SK-N-SH (cell line): ENCODE measurements at regions not wholly inside any gene's neighbourhood (a gene's known extent, or its start where the extent isn't known, plus 50 kb on each side); places are given as distances from the start of the nearest gene placed in this dataset.
A peak's percentile ranks its signal among the peaks of the same experiment; 100 is the strongest.

Experiments used
- CTCF ChIA-PET: fragments of 300-600, 350-600 bp; formaldehyde crosslinking; extraction: SDS; loops from one replicate; lab custom pipeline; 2021; lab: Yijun Ruan, JAX
- POLR2A ChIA-PET: fragments of 350-600 bp; sonication (Branson Sonifier 250); formaldehyde crosslinking; extraction: SDS; loops from one replicate; lab custom pipeline; 2020; ENCODE audit warnings: antibody characterized with exemption, inconsistent platforms; lab: Yijun Ruan, JAX
- DNase-seq: peaks from one replicate; pipeline ENCODE4 v3.0.0; 2012
- H2AFZ ChIP-seq: fragments of 200-600 bp; sonication (generic); 2 replicates; pipeline ENCODE4 v1.8.1; 2016; ENCODE audit warnings: antibody characterized with exemption, mild to moderate bottlenecking, low read depth
- H3F3A ChIP-seq: fragments of 200-600 bp; sonication (generic); replicated peaks from 2 replicates; pipeline ENCODE3; 2016; ENCODE audit warnings: antibody characterized with exemption, mild to moderate bottlenecking; ENCODE audit not compliant: insufficient read depth
- H3K27ac ChIP-seq, 2 experiments: fragments of 200-500 bp in 1 of 2; fragments of 200-600 bp in 1 of 2; sonication (Bioruptor generic) in 1 of 2; sonication (generic), shearing (Covaris generic) in 1 of 2; 2 replicates each; pipeline versions ENCODE4 v1.5.1 to v1.6.1; 2014 to 2016; ENCODE audit warnings: low read depth in 2 of 2, inconsistent platforms in 1 of 2, low read length in 1 of 2, mild to moderate bottlenecking in 1 of 2, mixed read lengths in 1 of 2
- H3K27me3 ChIP-seq: fragments of 200-600 bp; sonication (generic), shearing (Covaris generic); 2 replicates; pipeline ENCODE4 v1.6.1; 2016; ENCODE audit warnings: mixed run types; ENCODE audit not compliant: insufficient read depth
- H3K36me3 ChIP-seq, 2 experiments: fragments of 200-500 bp in 1 of 2; fragments of 200-600 bp in 1 of 2; sonication (Bioruptor generic) in 1 of 2; sonication (generic) in 1 of 2; replicated peaks in 1 of 2; 2 replicates each; pipeline versions ENCODE3 to v1.5.1; 2014 to 2016; ENCODE audit warnings: low read length in 1 of 2, mild to moderate bottlenecking in 1 of 2; ENCODE audit not compliant: insufficient read depth in 2 of 2, control insufficient read depth in 1 of 2
- H3K4me1 ChIP-seq, 2 experiments: fragments of 200-500 bp in 1 of 2; fragments of 200-600 bp in 1 of 2; sonication (Bioruptor generic) in 1 of 2; sonication (generic), shearing (Covaris generic) in 1 of 2; 2 replicates each; pipeline versions ENCODE4 v1.5.1 to v1.6.1; 2014 to 2016; ENCODE audit warnings: low read depth in 1 of 2, low read length in 1 of 2, mixed run types in 1 of 2; ENCODE audit not compliant: insufficient read depth in 2 of 2, control insufficient read depth in 1 of 2
- H3K4me2 ChIP-seq: fragments of 200-600 bp; sonication (generic), shearing (Covaris generic); 2 replicates; pipeline ENCODE4 v1.6.1; 2017; ENCODE audit warnings: mixed run types
- H3K4me3 ChIP-seq, 2 experiments: fragments of 200-500 bp in 1 of 2; fragments of 200-600 bp in 1 of 2; sonication (Bioruptor generic) in 1 of 2; sonication (generic), shearing (Covaris generic) in 1 of 2; 2 replicates each; pipeline versions ENCODE4 v1.5.1 to v1.8.1; 2014 to 2016; ENCODE audit warnings: low read depth in 2 of 2, inconsistent platforms in 1 of 2, low read length in 1 of 2, mild to moderate bottlenecking in 1 of 2, mixed read lengths in 1 of 2, moderate library complexity in 1 of 2
- H3K79me2 ChIP-seq: fragments of 200-600 bp; sonication (generic); 2 replicates; pipeline ENCODE4 v1.8.1; 2017; ENCODE audit warnings: mild to moderate bottlenecking; ENCODE audit not compliant: insufficient read depth
- H3K9ac ChIP-seq: fragments of 200-600 bp; sonication (generic); 2 replicates; pipeline ENCODE4 v1.6.1; 2017; ENCODE audit warnings: mixed run types
- H3K9me2 ChIP-seq: fragments of 200-600 bp; sonication (generic); 2 replicates; pipeline ENCODE4 v1.6.1; 2017; ENCODE audit warnings: mixed run types
- H3K9me3 ChIP-seq: fragments of 200-600 bp; sonication (generic); 2 replicates; pipeline ENCODE4 v1.6.1; 2017; ENCODE audit warnings: mixed run types, mild to moderate bottlenecking, moderate library complexity
- H4K20me1 ChIP-seq: fragments of 200-600 bp; sonication (generic); 2 replicates; pipeline ENCODE4 v1.6.1; 2017; ENCODE audit warnings: mild to moderate bottlenecking, mixed run types; ENCODE audit not compliant: insufficient read depth
- CHD2 ChIP-seq: fragments of 150-350 bp; IDR thresholded peaks from 2 replicates; pipeline ENCODE4 v1.6.1; 2018; ENCODE audit warnings: low read length; ENCODE audit not compliant: partially characterized antibody
- EZH2phosphoT487 ChIP-seq: fragments of 200-600 bp; sonication (generic); IDR thresholded peaks from 2 replicates; pipeline ENCODE4 v1.6.1; 2017; ENCODE audit warnings: low read depth, mixed run types, mild to moderate bottlenecking, antibody characterized with exemption, moderate library complexity, borderline replicate concordance
- FOSL2 ChIP-seq: IDR thresholded peaks from 2 replicates; pipeline ENCODE4 v1.4.0; 2012; ENCODE audit warnings: low read depth, mild to moderate bottlenecking, moderate library complexity, borderline replicate concordance
- FOXM1 ChIP-seq: IDR thresholded peaks from 2 replicates; pipeline ENCODE4 v1.4.0; 2012; ENCODE audit warnings: low read depth, mild to moderate bottlenecking
- GABPA ChIP-seq: IDR thresholded peaks from 2 replicates; pipeline ENCODE4 v1.4.0; 2012; ENCODE audit warnings: low read depth, mild to moderate bottlenecking
- GATA2 ChIP-seq: sonication (generic); formaldehyde crosslinking; IDR thresholded peaks from 2 replicates; pipeline ENCODE4 v1.5.0; 2020; ENCODE audit warnings: mild to moderate bottlenecking, missing genetic modification reagents
- JUND ChIP-seq: IDR thresholded peaks from 2 replicates; pipeline ENCODE4 v1.4.0; 2012
- MEF2A ChIP-seq: IDR thresholded peaks from 2 replicates; pipeline ENCODE4 v1.4.0; 2012; ENCODE audit warnings: low read depth, borderline replicate concordance
- NRF1 ChIP-seq: IDR thresholded peaks from 2 replicates; pipeline ENCODE4 v1.6.1; 2012; ENCODE audit warnings: low read depth, mild to moderate bottlenecking, low read length
- POLR2AphosphoS5 ChIP-seq: IDR thresholded peaks from 2 replicates; pipeline ENCODE4 v1.6.1; 2012; ENCODE audit warnings: low read depth, low read length
- SIN3A ChIP-seq: IDR thresholded peaks from 2 replicates; pipeline ENCODE4 v1.6.1; 2012; ENCODE audit warnings: low read depth, mild to moderate bottlenecking, low read length, moderate library complexity, borderline replicate concordance
- SMC3 ChIP-seq: IDR thresholded peaks from 2 replicates; pipeline ENCODE4 v1.6.1; 2012; ENCODE audit warnings: low read depth, low read length, improper control_type of control experiment
- TCF12 ChIP-seq: IDR thresholded peaks from 2 replicates; pipeline ENCODE4 v1.4.0; 2012
- WGBS: methylation state at CpG from one replicate; pipeline ENCODE4 v1.1.6; 2017; ENCODE audit warnings: low lambda C conversion rate; 5-methylcytosine and 5-hydroxymethylcytosine counted together
- TF ChIP-seq, protein P1 (sequence below): fragments of 200-600 bp; sonication (generic); IDR thresholded peaks from 2 replicates; pipeline ENCODE4 v1.6.1; 2017; ENCODE audit warnings: antibody characterized with exemption, mild to moderate bottlenecking, moderate library complexity
- TF ChIP-seq, protein P2 (sequence below): IDR thresholded peaks from 2 replicates; pipeline ENCODE4 v1.4.0; 2012; ENCODE audit warnings: low read depth

DNA sequence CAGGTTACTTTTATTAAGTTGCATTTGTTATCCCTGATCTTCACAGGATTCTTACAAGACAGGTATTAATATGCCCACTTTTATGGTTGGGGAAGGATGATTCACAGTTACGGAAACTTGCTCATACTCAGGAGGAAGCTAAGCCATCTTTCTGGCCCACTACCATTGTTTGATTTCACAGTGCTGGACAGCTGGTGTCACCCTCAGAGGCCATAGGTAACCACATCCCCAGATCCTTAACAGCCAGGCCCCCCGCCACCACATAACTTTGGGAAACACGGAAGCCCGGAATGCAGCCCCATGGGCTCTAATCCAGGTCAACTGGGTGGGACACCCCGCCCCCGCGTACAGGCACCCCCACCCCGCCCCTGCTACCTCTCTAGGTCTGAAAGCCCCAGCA lies 119.7 kb downstream of the IRS2 start:
- 36% methylated on average over 2 of the region's 8 CpGs for WGBS
- peak overlapping the region; percentile 85 for H2AFZ ChIP-seq
- H3K9ac ChIP-seq: no peak overlapping the region; the same call in 1 of the 2 replicates
- ChIA-PET CTCF (interaction anchor here (0.6 to 1.4 kb wide), 5 partner anchors 32 to 520 kb away, joined by 3 read pairs; no protein-coding TSS in a partner anchor), POLR2A (interaction anchor here (0.9 to 3.4 kb wide), 5 partner anchors 9 to 321 kb away, joined by 5 to 21 read pairs (median 10); no protein-coding TSS in a partner anchor)
- no peaks in the 10 kb centered on the region for H3K9me2 ChIP-seq
- H3K4me1 ChIP-seq: peaks cover 7 to 50% of the 10 kb centered on the region in 2 experiments; a peak in 3 of 4 replicates
- H3K9me3 ChIP-seq: no peaks in the 10 kb centered on the region
- H3K4me3 ChIP-seq: peak overlapping the region in 1 of 2 experiments; percentile 35; a peak in 2 of 4 replicates
- TF ChIP-seq FOXM1 (no peak), CHD2 (no peak), GABPA (no peak), JUND (no peak), GATA2 (CRISPR knock-in tag) (no peak), EZH2phosphoT487 (no peak), POLR2AphosphoS5 (no peak)
- TF ChIP-seq, protein P1, sequence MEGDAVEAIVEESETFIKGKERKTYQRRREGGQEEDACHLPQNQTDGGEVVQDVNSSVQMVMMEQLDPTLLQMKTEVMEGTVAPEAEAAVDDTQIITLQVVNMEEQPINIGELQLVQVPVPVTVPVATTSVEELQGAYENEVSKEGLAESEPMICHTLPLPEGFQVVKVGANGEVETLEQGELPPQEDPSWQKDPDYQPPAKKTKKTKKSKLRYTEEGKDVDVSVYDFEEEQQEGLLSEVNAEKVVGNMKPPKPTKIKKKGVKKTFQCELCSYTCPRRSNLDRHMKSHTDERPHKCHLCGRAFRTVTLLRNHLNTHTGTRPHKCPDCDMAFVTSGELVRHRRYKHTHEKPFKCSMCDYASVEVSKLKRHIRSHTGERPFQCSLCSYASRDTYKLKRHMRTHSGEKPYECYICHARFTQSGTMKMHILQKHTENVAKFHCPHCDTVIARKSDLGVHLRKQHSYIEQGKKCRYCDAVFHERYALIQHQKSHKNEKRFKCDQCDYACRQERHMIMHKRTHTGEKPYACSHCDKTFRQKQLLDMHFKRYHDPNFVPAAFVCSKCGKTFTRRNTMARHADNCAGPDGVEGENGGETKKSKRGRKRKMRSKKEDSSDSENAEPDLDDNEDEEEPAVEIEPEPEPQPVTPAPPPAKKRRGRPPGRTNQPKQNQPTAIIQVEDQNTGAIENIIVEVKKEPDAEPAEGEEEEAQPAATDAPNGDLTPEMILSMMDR: no peak
- no peaks in the 10 kb centered on the region for H3K27me3 ChIP-seq
- no peaks in the 10 kb centered on the region for H3K79me2 ChIP-seq
- peak overlapping the region; percentile 49 to 100; a peak in 3 of 4 replicates for H3K27ac ChIP-seq
- no peaks in the 10 kb centered on the region for H4K20me1 ChIP-seq
- no peaks in the 10 kb centered on the region for H3F3A ChIP-seq
- DNase-seq: peak; percentile 41
- H3K36me3 ChIP-seq: no peaks in the 10 kb centered on the region
- peak overlapping the region; percentile 54; the same call in 1 of the 2 replicates for H3K4me2 ChIP-seq

DNA sequence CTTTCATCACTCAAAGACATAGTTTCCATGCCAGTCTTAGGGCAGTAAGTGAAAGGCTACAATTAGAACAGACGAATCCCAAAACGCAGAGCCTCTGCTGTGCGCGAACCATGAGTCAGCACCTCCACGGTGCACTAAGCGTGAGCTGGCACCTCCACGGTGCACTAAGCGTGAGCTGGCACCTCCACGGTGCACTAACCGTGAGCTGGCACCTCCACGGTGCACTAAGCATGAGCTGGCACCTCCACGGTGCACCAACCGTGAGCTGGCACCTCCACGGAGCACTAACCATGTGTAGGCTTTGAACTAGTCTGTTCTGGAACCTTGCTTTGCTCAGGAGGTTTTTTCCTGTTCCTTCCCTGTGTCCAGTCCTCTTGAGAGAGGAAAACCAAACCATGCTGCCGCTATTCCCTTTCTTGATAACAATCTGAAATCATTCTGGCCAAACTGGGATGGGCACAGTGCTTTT lies 120.6 kb downstream of the IRS2 start:
- ChIA-PET POLR2A (interaction anchor here (1.1 to 1.8 kb wide), 3 partner anchors 78 to 253 kb away, joined by 3 to 5 read pairs (median 3); no protein-coding TSS in a partner anchor), CTCF (interaction anchor here (1.0 kb wide), 2 partner anchors 11 to 119 kb away, joined by 3 to 4 read pairs; no protein-coding TSS in a partner anchor)
- Histone ChIP-seq H3K4me1 (peaks cover 7 to 50% of the 10 kb centered on the region in 2 experiments; a peak in 3 of 4 replicates), H3K27me3 (no peaks in the 10 kb centered on the region), H3K4me3 (no peak overlapping the region), H3K9me2 (no peaks in the 10 kb centered on the region), H3K79me2 (no peaks in the 10 kb centered on the region), H4K20me1 (no peaks in the 10 kb centered on the region), H2AFZ (no peak overlapping the region), H3K27ac (peak overlapping the region in 1 of 2 experiments; percentile 100; a peak in 2 of 4 replicates), H3K4me2 (no peak overlapping the region), H3F3A (no peaks in the 10 kb centered on the region), H3K9me3 (no peaks in the 10 kb centered on the region), H3K9ac (no peak overlapping the region), H3K36me3 (no peaks in the 10 kb centered on the region)
- no peak for DNase-seq
- TF ChIP-seq MEF2A (no peak), SIN3A (no peak), SMC3 (no peak), NRF1 (no peak), TCF12 (no peak), FOSL2 (no peak), CHD2 (no peak)
- TF ChIP-seq, protein P1: no peak
- TF ChIP-seq, protein P2, sequence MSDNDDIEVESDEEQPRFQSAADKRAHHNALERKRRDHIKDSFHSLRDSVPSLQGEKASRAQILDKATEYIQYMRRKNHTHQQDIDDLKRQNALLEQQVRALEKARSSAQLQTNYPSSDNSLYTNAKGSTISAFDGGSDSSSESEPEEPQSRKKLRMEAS: no peak
- WGBS: 79% methylated on average over 9 of the region's 15 CpGs
